RWPE1 (cell line): ENCODE measurements at regions not wholly inside any gene's neighbourhood (a gene's known extent, or its start where the extent isn't known, plus 50 kb on each side); places are given as distances from the start of the nearest gene placed in this dataset.
A peak's percentile ranks its signal among the peaks of the same experiment; 100 is the strongest.

Experiments
- CTCF ChIA-PET: fragments of 350-600 bp; sonication (Branson Sonifier 250); formaldehyde crosslinking; extraction: SDS; loops from one replicate; lab custom pipeline; 2021; lab: Yijun Ruan, JAX
- POLR2A ChIA-PET: fragments of 400-600 bp; formaldehyde crosslinking; extraction: SDS; loops from one replicate; lab custom pipeline; 2020; ENCODE audit warnings: antibody characterized with exemption; ENCODE audit not compliant: low non-redundant PET; lab: Yijun Ruan, JAX
- DNase-seq: peaks from one replicate; pipeline ENCODE4 v3.0.0; 2012; ENCODE audit warnings: low spot score
- H3K27ac ChIP-seq: fragments of 450-650 bp; 2 replicates; pipeline ENCODE4 v1.5.1; 2017
- TF ChIP-seq, protein P1 (sequence below): fragments of 450-650 bp; conservative IDR thresholded peaks from 2 replicates; pipeline ENCODE4 v1.5.1; 2017; ENCODE audit warnings: low read depth, mild to moderate bottlenecking

DNA sequence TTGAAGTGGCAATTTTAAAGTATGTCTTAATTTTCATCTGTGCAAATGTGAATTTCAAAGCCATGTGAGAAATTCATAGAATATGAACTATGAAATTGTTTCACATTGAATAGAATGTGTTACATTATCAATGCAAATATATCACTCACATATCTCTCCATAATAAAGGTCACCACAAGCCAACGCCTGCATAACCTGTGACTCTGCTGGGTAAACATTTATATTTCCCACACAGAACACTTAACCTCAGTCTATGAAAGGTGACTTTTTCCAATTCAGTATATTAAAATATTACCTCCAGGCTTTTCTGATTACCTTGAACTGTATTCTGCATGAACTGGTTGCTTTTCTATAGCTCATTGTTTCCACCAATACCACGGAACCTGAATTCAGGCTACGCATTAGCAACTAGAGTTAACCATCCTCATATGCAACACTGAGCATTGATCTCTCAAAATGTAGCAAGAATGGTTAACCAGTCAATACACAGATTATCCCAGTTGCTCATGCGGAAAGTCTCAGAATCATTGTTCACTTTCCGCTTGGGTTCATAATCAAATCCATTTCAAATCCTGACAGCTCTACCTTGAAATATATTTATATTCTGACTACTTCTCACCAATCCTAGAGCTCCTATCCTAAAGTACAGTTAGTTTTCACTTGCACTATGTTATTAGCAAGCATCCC is 126.6 kb upstream of the TYRP1 start:
- H3K27ac ChIP-seq, result no peak overlapping the region
- ChIA-PET POLR2A (no interaction called here), CTCF (no interaction called here)
- TF ChIP-seq, protein P1, sequence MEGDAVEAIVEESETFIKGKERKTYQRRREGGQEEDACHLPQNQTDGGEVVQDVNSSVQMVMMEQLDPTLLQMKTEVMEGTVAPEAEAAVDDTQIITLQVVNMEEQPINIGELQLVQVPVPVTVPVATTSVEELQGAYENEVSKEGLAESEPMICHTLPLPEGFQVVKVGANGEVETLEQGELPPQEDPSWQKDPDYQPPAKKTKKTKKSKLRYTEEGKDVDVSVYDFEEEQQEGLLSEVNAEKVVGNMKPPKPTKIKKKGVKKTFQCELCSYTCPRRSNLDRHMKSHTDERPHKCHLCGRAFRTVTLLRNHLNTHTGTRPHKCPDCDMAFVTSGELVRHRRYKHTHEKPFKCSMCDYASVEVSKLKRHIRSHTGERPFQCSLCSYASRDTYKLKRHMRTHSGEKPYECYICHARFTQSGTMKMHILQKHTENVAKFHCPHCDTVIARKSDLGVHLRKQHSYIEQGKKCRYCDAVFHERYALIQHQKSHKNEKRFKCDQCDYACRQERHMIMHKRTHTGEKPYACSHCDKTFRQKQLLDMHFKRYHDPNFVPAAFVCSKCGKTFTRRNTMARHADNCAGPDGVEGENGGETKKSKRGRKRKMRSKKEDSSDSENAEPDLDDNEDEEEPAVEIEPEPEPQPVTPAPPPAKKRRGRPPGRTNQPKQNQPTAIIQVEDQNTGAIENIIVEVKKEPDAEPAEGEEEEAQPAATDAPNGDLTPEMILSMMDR, result no peak
- no peak for DNase-seq

DNA sequence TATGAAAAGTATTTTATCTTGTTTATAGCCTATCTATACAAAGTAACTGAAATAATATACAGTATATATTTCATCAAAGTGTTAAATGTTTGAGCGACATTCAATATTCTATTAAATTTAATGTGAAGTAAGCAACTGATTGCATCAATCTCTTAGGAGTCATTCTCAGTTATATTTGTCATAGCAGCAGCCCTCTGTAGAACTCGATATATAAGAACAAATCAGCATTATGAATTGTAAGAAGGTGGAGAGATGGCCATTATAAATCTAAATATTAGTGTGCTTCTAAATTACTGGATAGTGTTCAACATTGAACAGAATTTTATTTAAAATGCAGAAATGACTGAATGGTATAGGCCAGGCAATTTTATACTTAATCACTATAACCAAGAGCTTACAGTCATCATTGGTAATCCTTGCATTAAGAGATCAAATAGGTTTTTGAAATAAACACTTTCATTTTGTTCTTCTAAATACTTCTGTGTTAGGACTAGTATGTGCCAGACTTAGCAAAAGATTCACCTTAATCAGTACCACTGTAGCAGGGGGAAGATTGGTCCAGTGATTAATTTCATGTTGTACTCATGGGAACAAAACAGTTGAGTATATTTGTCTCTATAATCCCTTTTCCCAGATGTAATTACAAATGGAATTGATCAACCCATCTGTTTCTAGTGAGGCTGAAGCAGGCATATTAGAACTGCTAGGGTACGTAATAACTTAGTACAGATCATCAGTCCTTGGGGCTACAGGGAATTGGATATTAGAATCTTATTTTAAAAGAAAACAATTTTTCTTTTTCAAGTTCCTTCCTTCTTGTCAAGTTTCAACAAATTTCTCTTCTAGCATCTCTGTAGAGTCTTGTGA is 108.3 kb upstream of the TYRP1 start:
- no peak for DNase-seq
- ChIA-PET CTCF (no interaction called here), POLR2A (no interaction called here)
- no peak overlapping the region for H3K27ac ChIP-seq
- TF ChIP-seq, protein P1, result no peak

DNA sequence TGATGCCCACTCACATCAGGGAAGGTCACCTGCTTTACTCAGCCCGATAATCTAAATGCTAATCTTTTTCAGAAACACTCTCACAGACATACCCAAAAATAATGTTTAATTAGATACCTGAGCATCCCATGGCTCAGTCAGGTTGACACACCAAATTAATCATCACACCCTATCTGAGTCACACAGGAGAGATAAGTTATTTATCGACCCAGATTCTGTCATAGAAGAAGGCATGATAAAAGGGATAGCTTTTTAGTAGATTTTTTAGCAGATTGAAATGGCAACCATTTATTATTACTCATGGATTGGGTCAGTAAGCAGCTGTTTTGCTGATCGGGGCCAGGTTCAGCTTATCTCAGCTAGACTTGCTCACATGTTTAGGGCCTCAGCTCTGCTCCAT is 97.8 kb upstream of the TYRP1 start:
- ChIA-PET POLR2A (no interaction called here), CTCF (no interaction called here)
- H3K27ac ChIP-seq, result no peak overlapping the region
- TF ChIP-seq, protein P1, result no peak
- peak; percentile 9 for DNase-seq

DNA sequence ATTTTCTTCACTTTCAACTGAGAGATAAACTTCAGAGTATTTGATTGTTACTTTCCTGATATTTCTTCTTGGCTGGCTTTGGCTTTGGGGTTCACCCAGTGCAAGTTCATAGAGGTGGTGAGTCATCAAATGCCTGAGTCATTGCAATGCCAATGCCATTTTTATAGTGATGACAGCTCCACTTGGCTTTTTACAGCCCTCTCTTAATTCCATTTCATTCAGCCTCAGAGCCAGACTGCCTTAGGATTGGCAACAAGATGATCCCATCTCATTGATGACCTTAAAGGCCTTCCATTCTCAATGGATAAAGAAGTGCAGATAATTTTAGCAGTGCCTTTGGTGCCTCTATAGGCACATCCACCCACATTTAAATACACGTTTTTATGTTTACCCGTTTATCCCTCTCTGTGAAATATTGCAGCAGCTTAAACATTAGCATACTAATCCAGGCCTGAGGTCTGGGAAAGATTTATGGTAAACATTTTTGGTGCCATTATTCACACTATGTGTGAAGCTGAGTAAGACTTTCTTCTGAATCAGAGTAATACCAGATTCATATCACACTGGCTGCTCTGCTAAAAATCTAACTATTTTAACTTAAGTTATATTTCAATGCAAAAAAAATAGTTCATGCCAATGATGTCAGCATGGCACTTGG is 88.9 kb upstream of the TYRP1 start:
- peak; percentile 51 for DNase-seq
- POLR2A ChIA-PET, result no interaction called here
- CTCF ChIA-PET, result no interaction called here
- H3K27ac ChIP-seq, result no peak overlapping the region
- TF ChIP-seq, protein P1, result no peak

DNA sequence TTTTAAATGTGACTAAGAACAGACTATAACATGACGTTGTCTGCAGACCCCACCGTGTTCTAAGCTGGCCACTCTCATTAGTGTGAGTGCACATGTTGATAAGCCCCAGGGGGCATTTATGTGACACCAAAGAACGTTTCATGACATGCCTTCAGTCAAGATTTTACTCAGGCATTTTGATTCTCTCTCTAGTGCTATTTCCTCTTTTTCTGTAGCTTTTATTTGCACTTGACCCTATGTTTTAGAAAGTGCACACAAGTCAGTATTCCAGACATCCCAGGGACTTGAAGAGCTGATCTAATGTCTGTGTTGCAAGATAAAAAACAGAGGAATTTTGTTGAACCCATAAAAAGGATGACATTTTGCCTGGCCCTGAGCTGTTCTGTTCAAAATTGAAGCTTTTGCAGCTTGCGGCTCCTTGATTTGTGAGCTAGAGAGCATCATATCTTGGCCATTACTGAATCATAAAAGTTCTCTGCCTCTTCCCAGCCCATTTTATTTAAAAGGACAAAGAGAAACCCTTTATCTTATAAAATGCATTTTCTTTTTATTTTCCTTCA is 80.9 kb upstream of the TYRP1 start:
- ChIA-PET POLR2A (no interaction called here), CTCF (no interaction called here)
- TF ChIP-seq, protein P1, result no peak
- DNase-seq, result no peak
- no peak overlapping the region for H3K27ac ChIP-seq

DNA sequence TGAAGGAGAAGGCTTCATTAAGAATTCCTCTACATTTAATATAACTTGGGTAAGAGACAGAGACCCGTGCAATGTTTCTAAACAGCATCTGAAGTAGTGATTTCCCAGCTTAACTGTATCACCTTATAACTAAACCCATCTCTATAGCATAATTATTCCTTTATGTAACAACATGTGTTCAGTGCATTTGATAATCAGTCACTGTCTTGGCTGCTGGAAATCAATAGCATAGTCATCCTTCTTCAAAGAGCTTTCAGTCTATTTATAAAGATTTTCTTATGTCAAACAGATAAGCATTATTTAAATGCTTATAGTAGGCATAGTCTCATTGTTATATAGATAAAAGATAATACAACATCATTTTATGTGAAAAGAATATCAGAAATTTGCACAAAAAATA is 80.1 kb upstream of the TYRP1 start:
- no peak overlapping the region for H3K27ac ChIP-seq
- ChIA-PET CTCF (no interaction called here), POLR2A (no interaction called here)
- TF ChIP-seq, protein P1, result no peak
- no peak for DNase-seq
